Erythroblast (primary cell): ENCODE measurements at regions not wholly inside any gene's neighbourhood (a gene's known extent, or its start where the extent isn't known, plus 50 kb on each side); places are given as distances from the start of the nearest gene placed in this dataset.

ENCODE experiments used
- DNase-seq, 2 experiments: peaks; one replicate each; lab custom pipeline; 2025; lab: John Stamatoyannopoulos, UW
- GATA1 ChIP-seq: IDR thresholded peaks from 2 replicates; pipeline ENCODE4 v1.6.1; 2011; ENCODE audit warnings: low read depth, mild to moderate bottlenecking, control low read depth, low read length, moderate library complexity
- POLR2A ChIP-seq: IDR thresholded peaks from 2 replicates; pipeline ENCODE4 v1.6.1; 2011; ENCODE audit warnings: mild to moderate bottlenecking, low read length

GRCh38 chr15:31563001-31563400 is 236.4 kb downstream of the KLF13 start:
- DNase-seq: no peak
- TF ChIP-seq GATA1 (no peak), POLR2A (no peak)

GRCh38 chr15:31563421-31563820 is 236.8 kb downstream of the KLF13 start:
- DNase-seq: no peak
- TF ChIP-seq POLR2A (no peak), GATA1 (no peak)

- DNase-seq: no peak
- no peak for TF ChIP-seq GATA1
- TF ChIP-seq POLR2A: no peak
Observed at GRCh38 chr15:31567861-31568260, 241.2 kb downstream of the KLF13 start.

DNA sequence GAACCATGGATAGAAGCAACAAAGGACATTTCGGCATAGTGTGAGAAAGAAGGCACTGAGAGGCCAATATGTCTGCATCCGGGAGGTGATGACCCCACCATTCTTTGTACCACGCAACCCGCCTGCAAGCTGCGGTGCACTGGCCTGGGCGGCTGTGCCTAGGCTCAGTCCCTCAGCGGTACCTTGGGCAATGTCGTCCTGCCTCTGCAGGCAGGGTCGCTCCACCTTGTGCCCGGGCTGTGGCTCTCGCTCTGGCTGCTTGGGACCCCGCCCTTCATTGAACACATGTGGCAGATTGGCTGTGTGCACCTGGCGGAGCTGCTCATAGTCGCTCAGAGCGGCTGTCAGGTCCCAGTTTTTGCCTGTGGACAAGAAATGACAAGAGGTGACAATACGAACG is 243.2 kb downstream of the KLF13 start:
- no peak for DNase-seq
- TF ChIP-seq POLR2A (no peak), GATA1 (no peak)

DNA sequence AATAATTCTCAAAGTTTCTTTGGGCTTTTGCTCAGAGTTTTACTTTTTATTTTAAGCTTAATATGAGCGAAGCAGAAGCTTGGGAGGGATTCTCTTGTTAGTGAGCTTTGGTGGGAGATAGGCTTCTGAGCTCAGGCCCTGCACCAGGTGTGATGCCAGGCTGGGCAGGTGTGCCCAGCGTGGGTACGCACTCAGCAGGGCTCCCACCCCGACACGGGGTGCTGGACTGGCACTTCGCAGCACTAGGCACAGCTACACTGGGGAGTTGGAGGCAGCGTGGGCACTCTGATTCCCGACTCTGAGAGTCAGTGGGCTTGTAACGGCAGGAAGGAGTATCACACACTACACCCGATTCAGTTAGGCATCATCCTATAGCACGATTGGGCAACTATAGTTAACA is 244.0 kb downstream of the KLF13 start:
- TF ChIP-seq POLR2A (no peak), GATA1 (no peak)
- DNase-seq: no peak

DNA sequence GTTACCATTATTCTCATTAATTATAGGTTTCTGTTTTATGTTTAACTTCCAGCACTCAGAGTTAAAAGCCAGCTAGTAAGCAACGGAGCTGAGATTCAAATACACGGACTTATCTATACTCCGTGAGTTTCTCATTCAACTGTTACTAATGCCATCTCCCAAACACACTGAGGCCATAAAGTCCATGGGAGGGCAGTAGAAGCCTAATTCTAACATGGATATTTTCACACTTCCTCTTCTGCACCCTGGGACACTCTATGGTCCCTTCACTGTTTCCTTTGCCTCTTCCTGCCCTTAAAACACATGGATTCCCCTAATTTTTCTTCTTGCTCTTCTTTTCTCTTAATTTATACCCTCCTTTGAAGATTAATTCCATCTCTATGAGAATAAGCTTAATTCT is 245.0 kb downstream of the KLF13 start:
- TF ChIP-seq POLR2A (no peak), GATA1 (no peak)
- no peak for DNase-seq

- no peak for DNase-seq
- TF ChIP-seq POLR2A: no peak
- TF ChIP-seq GATA1: no peak
Observed at GRCh38 chr15:31573759-31574158, 247.1 kb downstream of the KLF13 start.

DNA sequence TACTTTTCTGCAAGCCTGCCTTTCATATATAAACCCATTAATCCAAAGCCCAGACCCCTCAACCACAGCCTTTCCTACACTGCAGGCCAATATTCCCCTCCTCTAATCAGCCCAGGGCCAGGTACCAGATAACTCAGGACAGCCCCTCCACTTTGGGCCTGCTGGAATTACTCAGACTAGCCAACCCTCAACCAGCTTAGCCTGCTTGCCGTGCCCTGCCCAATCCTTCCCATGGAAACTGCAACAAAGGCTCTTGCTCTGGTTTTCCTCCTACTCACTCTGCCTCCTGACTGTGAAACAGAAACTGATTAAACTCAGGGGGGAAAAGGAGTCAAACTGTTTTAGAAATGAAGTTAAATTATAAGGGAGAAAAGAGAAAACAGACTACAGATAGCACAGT is 248.1 kb downstream of the KLF13 start:
- no peak for DNase-seq
- no peak for TF ChIP-seq POLR2A
- no peak for TF ChIP-seq GATA1

DNA sequence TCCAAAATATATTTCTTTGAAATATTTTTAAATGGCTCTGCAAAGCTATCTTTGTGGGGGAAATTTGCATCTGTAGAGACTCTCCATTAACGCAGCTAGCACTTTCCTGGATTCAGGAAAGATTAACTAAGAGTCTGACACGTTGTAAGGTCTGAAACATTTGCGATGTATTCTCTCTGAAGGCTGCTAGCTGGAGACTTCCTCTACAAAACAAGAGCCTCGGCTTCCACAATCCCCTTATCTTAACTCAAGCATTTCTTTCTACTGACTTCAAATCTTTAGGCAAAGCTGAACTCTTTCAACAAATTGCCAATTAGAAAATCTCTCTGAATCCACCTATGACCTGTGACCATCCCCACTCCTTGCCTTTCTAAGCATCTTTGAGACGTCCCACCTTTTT is 250.5 kb downstream of the KLF13 start:
- TF ChIP-seq POLR2A: no peak
- DNase-seq: no peak

DNA sequence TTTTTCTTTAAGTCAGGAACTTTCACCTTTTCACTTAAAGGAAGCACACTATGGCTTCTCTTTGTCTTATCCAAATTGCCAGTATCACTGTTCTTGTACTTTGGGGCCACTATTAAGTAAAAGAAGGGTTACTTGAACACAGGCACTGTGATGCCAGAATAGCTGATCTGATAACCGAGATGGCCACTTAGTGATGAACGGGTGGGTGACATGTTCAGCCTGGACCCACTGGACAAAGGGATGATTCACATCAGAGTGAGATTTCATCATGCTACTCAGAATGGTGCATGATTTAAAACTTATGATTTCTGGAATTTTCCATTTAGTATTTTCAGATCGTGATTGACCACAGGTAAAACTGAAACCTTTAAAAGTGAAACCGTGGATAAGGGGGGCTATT is 252.6 kb downstream of the KLF13 start:
- no peak for TF ChIP-seq POLR2A
- no peak for TF ChIP-seq GATA1
- DNase-seq: no peak

GRCh38 chr15:31579976-31580375 is 253.3 kb downstream of the KLF13 start:
- no peak for TF ChIP-seq GATA1
- TF ChIP-seq POLR2A: no peak
- no peak for DNase-seq

GRCh38 chr15:31584195-31584594 is 257.6 kb downstream of the KLF13 start:
- TF ChIP-seq GATA1 (no peak), POLR2A (no peak)
- no peak for DNase-seq

- DNase-seq: no peak
- TF ChIP-seq POLR2A (no peak), GATA1 (no peak)
Observed at GRCh38 chr15:31585240-31585639, 258.6 kb downstream of the KLF13 start.

GRCh38 chr15:31586841-31587240 is 260.2 kb downstream of the KLF13 start:
- DNase-seq: no peak
- TF ChIP-seq POLR2A: no peak
- TF ChIP-seq GATA1: no peak

GRCh38 chr15:31587583-31587982 is 260.9 kb downstream of the KLF13 start:
- TF ChIP-seq POLR2A: no peak
- no peak for TF ChIP-seq GATA1
- DNase-seq: no peak

- DNase-seq: no peak
- TF ChIP-seq GATA1: no peak
- TF ChIP-seq POLR2A: no peak
Observed at GRCh38 chr15:31590609-31591008, 264.0 kb downstream of the KLF13 start.
